GM21390 (cell line): ENCODE measurements at regions not wholly inside any gene's neighbourhood (a gene's known extent, or its start where the extent isn't known, plus 50 kb on each side); places are given as distances from the start of the nearest gene placed in this dataset.
"Not testable (repeated sequence)": the region's sequence is repeated elsewhere in the genome, so short reads cannot be mapped to it uniquely, and the experiment has no call there.

Experiments used
- ATAC-seq: cut with Tn5 transposase; IDR thresholded peaks from one replicate; pipeline ENCODE4 v1.9.1; 2021; ENCODE audit not compliant: unreplicated experiment

- ATAC-seq = no peak
Observed at GRCh38 chr1:168490306-168490705, 53.5 kb downstream of the XCL2 start.

GRCh38 chr1:168488138-168488537, 55.7 kb downstream of the XCL2 start:
- ATAC-seq = no peak

- ATAC-seq = not testable (repeated sequence)
Observed at GRCh38 chr1:168486820-168487219, 57.0 kb downstream of the XCL2 start.

- ATAC-seq = no peak
Observed at GRCh38 chr1:168485048-168485447, 58.7 kb downstream of the XCL2 start.

- no peak for ATAC-seq
Observed at GRCh38 chr1:168484083-168484482, 59.7 kb downstream of the XCL2 start.

GRCh38 chr1:168483539-168483938, 60.3 kb downstream of the XCL2 start:
- no peak for ATAC-seq

GRCh38 chr1:168482106-168482505, 61.7 kb downstream of the XCL2 start:
- ATAC-seq = no peak

GRCh38 chr1:168481586-168481985, 62.2 kb downstream of the XCL2 start:
- no peak for ATAC-seq

GRCh38 chr1:168480997-168481396, 62.8 kb downstream of the XCL2 start:
- no peak for ATAC-seq

GRCh38 chr1:168477792-168478191, 66.0 kb downstream of the XCL2 start:
- ATAC-seq = no peak

GRCh38 chr1:168476588-168477385, 67.0 kb downstream of the XCL2 start:
- no peak for ATAC-seq

GRCh38 chr1:168474322-168474721, 69.5 kb downstream of the XCL2 start:
- no peak for ATAC-seq

GRCh38 chr1:168473126-168473525, 70.7 kb downstream of the XCL2 start:
- ATAC-seq = no peak

- no peak for ATAC-seq
Observed at GRCh38 chr1:168472223-168472622, 71.6 kb downstream of the XCL2 start.

GRCh38 chr1:168470901-168471431, 72.8 kb downstream of the XCL2 start:
- no peak for ATAC-seq

GRCh38 chr1:168469690-168470089, 74.1 kb downstream of the XCL2 start:
- ATAC-seq = no peak

GRCh38 chr1:168468822-168469221, 75.0 kb downstream of the XCL2 start:
- ATAC-seq = no peak

- ATAC-seq = no peak
Observed at GRCh38 chr1:168468042-168468809, 75.6 kb downstream of the XCL2 start.

GRCh38 chr1:168467452-168467851, 76.3 kb downstream of the XCL2 start:
- ATAC-seq = peak; percentile 25

GRCh38 chr1:168466714-168467131, 77.1 kb downstream of the XCL2 start:
- peak; percentile 74 for ATAC-seq

- ATAC-seq = peak; percentile 55
Observed at GRCh38 chr1:168466092-168466713, 77.6 kb downstream of the XCL2 start.
